Ovary (tissue), 7 donors: ENCODE measurements at regions not wholly inside any gene's neighbourhood (a gene's known extent, or its start where the extent isn't known, plus 50 kb on each side); places are given as distances from the start of the nearest gene placed in this dataset. TPM values are rescaled to one million over a fixed set of nuclear protein-coding genes. Genes with fewer than 3 reads are reported as not detected.

ENCODE experiments used
- DNase-seq, 5 donors: peaks; one replicate each; pipeline ENCODE4 v3.0.0-alpha.2; 2019 to 2020
- H3K27ac ChIP-seq, 2 donors: fragments of 200-600 bp; one replicate each; pipeline versions ENCODE4 v1.5.1 to v1.8.0; 2019 to 2022
- H3K27me3 ChIP-seq: fragments of 200-600 bp; one replicate; pipeline ENCODE4 v1.8.0; 2022
- H3K36me3 ChIP-seq: fragments of 200-600 bp; sonication (generic); one replicate; pipeline ENCODE4 v1.5.1; 2019
- H3K4me1 ChIP-seq: one replicate; pipeline ENCODE4 v1.8.1; 2013; ENCODE audit warnings: mild to moderate bottlenecking, moderate library complexity; ENCODE audit not compliant: insufficient read depth
- H3K4me3 ChIP-seq: fragments of 200-600 bp; sonication (generic); one replicate; pipeline ENCODE4 v1.5.1; 2017
- H3K9me3 ChIP-seq, 2 donors: fragments of 200-600 bp in 1 of 2; sonication (generic) in 1 of 2; one replicate each; pipeline versions ENCODE4 v1.5.1 to v1.8.1; 2013 to 2019; ENCODE audit warnings: mild to moderate bottlenecking in 1 of 2, moderate library complexity in 1 of 2
- CTCF ChIP-seq, 3 donors: fragments of 450-650 bp in 2 of 3; fragments of 200-600 bp in 1 of 3; IDR thresholded peaks; one replicate each; pipeline versions ENCODE4 v1.5.1 to v1.8.0; 2016 to 2022; ENCODE audit warnings: antibody characterized with exemption in 3 of 3, mild to moderate bottlenecking in 1 of 3
- EP300 ChIP-seq: sonication (generic); formaldehyde crosslinking; IDR thresholded peaks from one replicate; pipeline ENCODE4 v1.6.1; 2017; ENCODE audit warnings: antibody characterized with exemption
- POLR2A ChIP-seq: fragments of 450-650 bp; IDR thresholded peaks from one replicate; pipeline ENCODE4 v1.6.1; 2017; ENCODE audit warnings: antibody characterized with exemption, mild to moderate bottlenecking, moderate library complexity
- WGBS, 3 donors: extraction: QIAGEN DNeasy Blood & Tissue Kit in 1 of 3; methylation state at CpG; one replicate each; pipeline versions ENCODE4 v1.1.5 to v1.1.7; 2013 to 2017; 5-methylcytosine and 5-hydroxymethylcytosine counted together
- intact Hi-C, 4 donors: fragments of 100-400 bp; cut with DNase I; formaldehyde crosslinking; loops; one replicate each; pipeline versions ENCODE4 v1.11.0 to v1.15.1; 2022 to 2023
- small RNA-seq: library from RNA; depleted of rRNA; stranded (forward); fragments of <200 nt; gene quantifications from one replicate; pipeline ENCODE3, GENCODE V24; 2016
- donor health status: DM: no; HTN: no; CAD: no; lungs with moderate emphysema.
- donor health status: DM: no; HTN: no; CAD: no.
- donor health status: Bipolar disorder and iron deficiency.
- donor health status: DM: no; HTN: no; CAD: no.
- donor health status: DM: yes; HTN: yes; CAD: no.

- no peaks in the 10 kb centered on the region for H3K4me1 ChIP-seq
- TF ChIP-seq CTCF (IDR thresholded peaks at IDR 0.05) (no peak), EP300 (no peak), POLR2A (no peak)
- H3K4me3 ChIP-seq: no peak overlapping the region
- intact Hi-C loops: loop anchor here in 1 of 4 donors (10.0 kb wide), 1 partner anchor 422 kb away; no protein-coding TSS in a partner anchor
- no peak overlapping the region for H3K27ac ChIP-seq
- H3K36me3 ChIP-seq: no peaks in the 10 kb centered on the region
- 68 to 76% (median 73%) methylated on average over 2 of the region's 2 CpGs for WGBS, 3 donors
- no peaks in the 10 kb centered on the region for H3K27me3 ChIP-seq
- no peaks in the 10 kb centered on the region for H3K9me3 ChIP-seq
- no peak for DNase-seq
Measured at GRCh38 chr6:153207006-153207405, 75.9 kb upstream of the RGS17 start.

- Histone ChIP-seq H3K36me3 (no peaks in the 10 kb centered on the region), H3K9me3 (no peaks in the 10 kb centered on the region), H3K27me3 (no peaks in the 10 kb centered on the region), H3K27ac (no peak overlapping the region), H3K4me1 (no peaks in the 10 kb centered on the region), H3K4me3 (no peak overlapping the region)
- DNase-seq: no peak
- WGBS, 3 donors: 70 to 83% (median 73%) methylated on average over 6 of the region's 6 CpGs
- TF ChIP-seq CTCF (IDR thresholded peaks at IDR 0.05) (no peak), POLR2A (no peak), EP300 (no peak)
- intact Hi-C loops: no loop called here
Measured at GRCh38 chr6:153192943-153193885, 62.1 kb upstream of the RGS17 start.

- intact Hi-C loops: no loop called here
- no peak for DNase-seq
- TF ChIP-seq POLR2A (no peak), CTCF (IDR thresholded peaks at IDR 0.05) (no peak), EP300 (no peak)
- Histone ChIP-seq H3K9me3 (no peaks in the 10 kb centered on the region), H3K27ac (no peak overlapping the region), H3K27me3 (no peaks in the 10 kb centered on the region), H3K4me1 (no peaks in the 10 kb centered on the region), H3K4me3 (no peak overlapping the region), H3K36me3 (no peaks in the 10 kb centered on the region)
- 89 to 93% (median 93%) methylated on average over 3 of the region's 3 CpGs for WGBS, 3 donors
Measured at GRCh38 chr6:153183925-153184324, 52.8 kb upstream of the RGS17 start.

Small RNAs in the stretch of these regions (small RNA-seq; reads per million reads assigned to genes)
- gene AL603908.1: not detected
- gene MTND3P20: not detected
- gene MTND4LP20: not detected
- gene RNA5SP225: 0.45 reads per million
- gene RNU6-896P: not detected
